HG03108 (cell line): ENCODE measurements at regions not wholly inside any gene's neighbourhood (a gene's known extent, or its start where the extent isn't known, plus 50 kb on each side); places are given as distances from the start of the nearest gene placed in this dataset.

Experiments
- ATAC-seq: cut with Tn5 transposase; IDR thresholded peaks from one replicate; pipeline ENCODE4 v1.9.1; 2021; ENCODE audit warnings: moderate library complexity; ENCODE audit not compliant: unreplicated experiment

DNA sequence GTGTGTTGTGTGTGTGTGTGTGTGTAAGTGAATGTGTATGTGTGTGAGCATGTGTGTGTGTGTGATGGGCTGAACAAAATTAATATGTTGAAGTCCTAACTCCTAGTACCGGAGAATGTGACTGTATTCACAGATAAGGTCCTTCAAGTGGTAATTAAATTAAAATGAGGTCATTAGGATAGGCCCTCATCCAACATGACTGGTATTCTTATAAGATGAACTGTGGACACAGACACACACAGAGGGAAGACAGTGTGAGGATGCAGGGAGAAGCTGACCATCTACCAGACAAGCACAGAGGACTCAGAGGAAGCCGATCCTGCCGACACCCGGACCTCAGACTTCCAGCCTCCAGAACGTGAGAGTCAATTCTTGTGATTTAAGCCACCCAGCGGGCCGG lies 91.2 kb upstream of the PGBD5 start:
- ATAC-seq = no peak

DNA sequence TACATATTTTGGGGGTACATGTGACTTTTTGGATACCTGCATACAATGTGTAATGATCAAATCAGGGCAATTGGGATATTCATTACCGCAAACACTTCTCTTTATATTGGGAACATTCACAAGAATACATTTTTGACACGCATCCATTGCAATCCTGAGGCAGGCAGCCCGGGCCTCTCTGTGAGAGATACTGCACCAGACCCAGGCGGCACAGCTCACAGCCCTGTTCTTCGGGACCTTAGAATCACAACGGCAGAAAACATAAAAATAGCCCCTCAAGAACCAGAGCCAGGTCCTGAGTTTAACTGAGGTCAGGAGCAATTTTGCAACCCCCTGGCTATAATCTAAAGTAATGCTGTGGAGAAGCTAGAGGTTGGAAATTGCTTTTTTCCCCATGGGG lies 90.8 kb upstream of the PGBD5 start:
- no peak for ATAC-seq

DNA sequence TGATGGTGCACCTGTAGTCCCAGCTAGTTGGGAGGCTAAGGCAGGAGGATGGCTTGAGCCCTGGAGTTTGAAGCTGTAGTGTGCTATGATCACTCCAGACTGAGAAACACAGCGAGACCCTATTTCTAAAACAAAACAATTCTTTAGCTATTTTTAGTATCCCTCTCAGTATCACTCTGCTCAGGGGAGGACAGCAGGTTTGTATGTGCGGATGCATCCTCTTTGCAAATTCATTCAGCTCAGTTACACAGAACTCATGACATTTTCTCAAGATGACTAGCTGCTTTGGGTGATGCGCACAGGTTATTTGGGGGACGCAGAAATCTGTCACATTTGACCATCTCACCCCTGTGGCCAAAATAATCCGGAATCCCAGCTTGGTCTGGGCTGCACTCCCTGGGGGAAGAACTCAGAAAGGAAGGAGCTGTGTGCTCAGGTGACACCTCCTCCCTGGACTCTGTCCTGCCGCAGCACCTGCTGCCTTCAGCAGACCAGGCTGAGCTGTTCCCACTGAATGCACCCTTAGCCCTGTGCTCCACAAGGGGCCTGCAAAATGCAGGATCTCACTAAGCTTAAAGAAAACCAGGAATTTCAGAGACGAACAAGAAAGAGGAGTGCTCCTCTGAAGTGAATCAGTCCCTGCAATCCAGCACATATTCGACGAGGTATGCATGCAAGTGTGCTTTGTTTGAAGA lies 89.5 kb upstream of the PGBD5 start:
- no peak for ATAC-seq

DNA sequence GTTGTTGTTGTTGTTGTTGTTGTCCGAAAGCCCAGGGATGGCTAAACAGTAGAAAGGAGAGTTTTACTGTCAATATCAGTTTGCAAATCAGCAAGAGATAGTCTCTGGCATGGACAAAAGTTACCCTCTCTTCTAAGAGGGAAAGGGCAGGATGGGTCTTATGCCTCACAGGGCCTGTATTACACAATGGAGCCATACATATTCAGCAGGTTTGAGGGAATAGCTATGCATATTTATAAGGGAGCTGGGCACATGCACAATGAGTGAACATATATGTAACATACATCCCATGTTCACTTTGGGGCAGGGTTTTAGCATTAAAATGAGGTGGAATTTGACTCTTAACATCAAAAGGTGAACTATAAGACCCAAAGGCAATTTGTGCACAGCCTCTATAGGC lies 84.4 kb upstream of the PGBD5 start:
- no peak for ATAC-seq

DNA sequence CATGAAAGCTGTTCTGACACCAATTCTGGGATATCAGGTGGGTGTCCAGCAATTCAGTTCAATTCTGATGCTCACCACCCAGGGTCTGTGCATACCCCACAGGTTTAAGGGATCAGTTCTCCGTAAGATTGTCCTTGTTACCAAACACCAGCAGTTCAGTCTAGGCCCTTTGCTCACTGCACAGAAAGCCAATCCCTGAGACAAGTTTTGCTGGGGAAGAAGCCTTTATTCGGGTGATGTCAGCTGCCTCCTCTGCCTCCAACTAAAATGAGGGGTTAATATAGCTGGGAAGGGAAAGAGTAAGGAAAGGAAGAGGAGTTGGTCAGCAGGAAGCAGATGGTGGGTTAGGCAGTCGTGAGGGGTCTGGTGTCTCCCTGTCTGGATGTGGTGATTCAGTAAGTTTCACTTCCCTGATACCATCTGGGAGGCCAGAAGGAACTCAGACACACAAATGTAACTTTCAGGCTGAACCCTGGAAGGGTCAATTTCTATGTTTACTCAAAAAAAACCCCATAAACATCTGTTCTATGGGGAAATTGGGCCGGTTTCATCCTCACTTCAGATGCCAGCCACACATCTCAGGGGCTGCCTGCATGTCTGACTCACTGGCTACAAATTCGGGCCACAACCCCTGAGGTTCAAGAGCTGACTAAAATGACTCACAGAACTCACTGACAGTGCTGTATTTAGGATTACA lies 83.3 kb upstream of the PGBD5 start:
- ATAC-seq = peak; percentile 58

DNA sequence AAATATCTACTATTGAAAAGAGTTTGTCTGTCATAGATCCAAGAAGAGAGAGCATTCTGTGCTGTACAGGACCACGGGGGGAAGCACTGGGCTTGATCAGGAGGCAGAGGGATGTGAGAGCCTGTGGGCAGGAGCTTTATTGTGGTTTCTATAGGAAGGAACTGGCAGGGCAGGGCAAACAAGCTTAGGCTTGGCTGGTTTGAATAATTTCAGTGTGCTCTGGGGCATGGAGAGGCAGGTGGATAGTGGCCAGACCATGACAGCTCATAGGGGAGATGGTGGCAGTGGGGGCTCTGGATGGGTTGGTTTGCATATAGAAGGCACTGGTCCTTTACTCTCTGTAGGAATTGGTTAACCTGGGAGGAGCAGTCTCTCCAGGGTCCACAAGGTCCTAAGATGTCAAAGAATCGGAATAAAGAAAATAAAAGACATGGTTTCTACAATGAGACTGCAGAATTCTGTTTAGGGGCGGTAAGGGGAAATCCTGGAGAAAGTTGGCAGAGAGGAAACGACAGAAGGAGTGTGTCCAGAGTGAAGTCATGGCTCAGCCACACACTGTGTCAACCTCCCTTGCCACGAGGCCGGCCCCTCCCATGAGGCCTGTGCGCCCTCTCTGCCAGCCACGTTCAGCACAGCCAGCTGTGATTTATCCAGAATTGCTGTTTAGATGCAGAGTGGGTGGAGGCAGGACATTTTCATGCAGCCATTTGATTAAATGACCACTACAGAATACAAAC lies 81.7 kb upstream of the PGBD5 start:
- ATAC-seq = no peak

DNA sequence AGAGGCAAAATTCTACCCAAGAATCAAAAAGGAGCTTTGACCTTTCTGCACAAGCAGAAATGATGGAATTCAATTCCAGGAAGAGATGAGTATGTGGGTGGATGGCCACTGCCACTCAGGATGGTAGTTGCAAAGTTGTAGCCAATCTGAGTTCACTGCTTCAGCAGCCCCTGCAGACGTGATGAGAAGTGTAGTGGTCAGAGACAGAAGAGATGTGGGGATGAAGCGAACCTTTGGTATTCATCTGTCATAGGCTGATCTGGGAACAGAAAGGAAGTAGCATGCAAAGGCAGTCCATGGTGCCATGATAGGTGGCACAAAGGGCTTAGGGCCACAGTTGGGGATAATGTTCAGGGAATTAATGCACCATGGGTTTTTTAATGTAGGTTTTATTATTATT lies 81.1 kb upstream of the PGBD5 start:
- no peak for ATAC-seq

DNA sequence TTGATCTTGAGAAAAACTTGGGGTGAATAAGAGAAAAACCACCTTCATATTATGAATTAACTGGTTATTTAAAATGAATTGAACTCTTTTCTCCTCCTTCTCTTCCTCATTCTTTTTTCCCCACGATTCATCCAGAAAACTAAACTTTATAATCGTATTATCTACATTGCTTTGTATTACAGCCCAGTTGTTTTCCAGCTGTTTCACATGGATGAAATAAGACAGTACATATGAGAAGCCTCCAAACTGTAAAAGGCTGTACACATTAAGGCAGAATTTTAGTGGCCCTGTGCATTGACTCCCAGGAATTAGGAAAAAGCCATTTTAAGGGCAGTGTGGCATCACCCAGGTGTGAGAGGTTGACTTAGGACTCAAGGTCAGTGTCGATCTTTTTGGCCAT lies 80.3 kb upstream of the PGBD5 start:
- no peak for ATAC-seq

DNA sequence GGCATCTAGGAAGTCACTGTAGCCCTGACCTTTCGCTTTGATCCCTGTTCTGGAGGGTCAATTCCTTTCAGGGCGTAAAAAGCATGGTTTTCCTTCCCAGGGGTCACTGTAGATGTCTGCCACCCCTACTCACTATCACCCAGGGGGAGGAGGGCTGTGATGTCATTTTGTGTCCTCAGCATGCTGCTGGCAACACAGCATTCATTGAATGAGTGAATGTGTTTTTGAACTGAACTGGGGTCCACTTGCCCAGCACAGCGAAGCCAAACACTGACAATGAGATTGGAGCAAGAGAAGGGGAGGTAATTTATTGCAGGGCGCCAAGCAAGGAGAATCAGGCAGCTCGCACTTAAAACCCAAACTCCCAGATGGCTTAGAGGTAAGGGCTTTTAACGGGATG lies 78.2 kb upstream of the PGBD5 start:
- ATAC-seq = no peak

DNA sequence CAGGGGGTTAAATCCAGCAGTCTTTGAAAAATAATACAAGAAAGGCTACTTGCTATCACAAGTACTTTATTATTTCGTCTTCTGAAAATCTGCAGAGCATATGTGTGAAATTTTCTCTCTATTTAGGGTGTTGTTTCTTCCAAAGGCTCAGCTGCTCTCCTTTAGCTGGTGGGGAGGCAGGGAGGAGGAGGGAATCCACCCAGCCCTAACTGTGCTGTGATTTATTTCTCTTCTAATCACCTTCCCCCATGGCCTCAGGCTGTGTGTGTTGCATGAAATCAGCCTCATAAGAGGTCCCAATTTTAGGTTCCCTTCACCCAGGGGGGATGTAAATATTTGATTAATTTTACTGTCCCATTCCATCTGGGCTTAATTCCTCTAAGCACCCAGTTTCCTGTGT lies 77.6 kb upstream of the PGBD5 start:
- ATAC-seq = no peak

DNA sequence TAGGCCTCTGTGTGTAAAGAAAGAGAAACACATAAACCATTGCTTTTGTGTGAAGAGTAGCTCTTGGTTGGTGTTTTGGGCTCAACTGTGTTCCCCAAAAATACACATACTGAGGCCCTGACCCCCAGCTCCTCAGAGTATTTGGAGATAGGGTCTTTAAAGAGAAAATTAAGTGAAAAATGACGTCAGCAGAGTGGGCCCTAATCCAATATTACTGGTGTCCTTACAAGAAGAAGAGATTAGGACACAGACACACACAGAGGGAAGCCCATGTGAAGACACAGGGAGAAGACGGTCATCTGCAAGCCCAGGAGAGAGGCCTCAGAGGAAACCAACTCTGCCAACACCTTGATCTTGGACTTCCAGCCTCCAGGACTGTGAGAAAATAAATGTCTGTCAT lies 76.9 kb upstream of the PGBD5 start:
- no peak for ATAC-seq

DNA sequence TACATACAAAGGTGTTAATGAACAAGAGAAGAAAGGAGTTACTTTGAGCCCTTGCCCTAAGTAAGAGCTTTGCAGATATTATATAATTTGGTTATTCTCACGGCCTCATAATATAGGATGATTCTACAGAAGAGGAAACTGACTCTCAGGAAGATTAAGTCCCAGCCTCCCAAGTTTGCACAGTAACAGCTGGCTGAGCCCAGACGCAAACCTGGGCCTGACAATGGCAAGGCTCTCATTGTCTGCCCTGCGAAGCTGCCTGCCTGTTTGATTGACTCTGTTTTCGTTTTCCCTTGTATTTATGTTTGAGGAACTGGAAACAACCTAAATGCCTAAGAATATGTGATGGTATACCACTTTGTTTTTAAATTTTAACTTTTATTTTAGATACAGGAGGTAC lies 76.2 kb upstream of the PGBD5 start:
- ATAC-seq = no peak

DNA sequence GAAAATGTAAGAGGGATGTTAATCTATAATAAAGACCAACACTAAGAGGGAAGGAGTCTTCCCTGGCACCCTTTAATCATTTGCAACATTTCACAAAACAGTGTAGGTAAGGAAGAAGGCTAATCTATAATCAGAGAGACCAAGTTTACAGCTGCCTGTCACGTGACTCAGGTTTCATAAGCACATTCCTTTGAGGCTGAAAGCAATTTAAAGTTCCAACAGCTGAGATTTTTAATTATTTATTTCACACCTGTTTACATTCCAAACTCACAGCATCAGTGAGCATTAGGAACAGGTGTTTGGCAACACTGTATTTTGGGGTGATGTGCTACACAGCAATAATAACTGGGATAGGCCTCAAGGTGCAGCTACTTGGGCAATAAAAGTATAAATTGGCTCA lies 75.7 kb upstream of the PGBD5 start:
- no peak for ATAC-seq

DNA sequence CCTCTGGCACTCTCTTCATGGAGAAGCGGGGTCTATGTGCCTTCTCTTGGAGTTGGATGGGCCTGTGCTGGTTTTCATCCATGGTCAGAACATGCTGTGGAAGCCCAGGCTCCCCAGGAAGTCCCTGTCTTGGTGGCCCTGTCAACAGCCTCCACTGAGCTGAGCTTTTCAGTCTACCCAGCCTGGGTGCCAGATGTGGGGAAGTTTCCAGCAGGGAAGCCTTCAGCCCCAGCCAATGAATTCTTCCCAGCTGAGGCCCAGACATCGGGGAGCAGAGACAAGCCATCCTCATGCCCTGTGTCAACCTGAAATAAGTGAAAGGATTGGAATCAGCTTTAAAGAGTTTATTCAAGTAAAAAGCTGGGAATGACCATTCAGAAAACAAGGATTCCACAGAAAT lies 75.1 kb upstream of the PGBD5 start:
- ATAC-seq = no peak

DNA sequence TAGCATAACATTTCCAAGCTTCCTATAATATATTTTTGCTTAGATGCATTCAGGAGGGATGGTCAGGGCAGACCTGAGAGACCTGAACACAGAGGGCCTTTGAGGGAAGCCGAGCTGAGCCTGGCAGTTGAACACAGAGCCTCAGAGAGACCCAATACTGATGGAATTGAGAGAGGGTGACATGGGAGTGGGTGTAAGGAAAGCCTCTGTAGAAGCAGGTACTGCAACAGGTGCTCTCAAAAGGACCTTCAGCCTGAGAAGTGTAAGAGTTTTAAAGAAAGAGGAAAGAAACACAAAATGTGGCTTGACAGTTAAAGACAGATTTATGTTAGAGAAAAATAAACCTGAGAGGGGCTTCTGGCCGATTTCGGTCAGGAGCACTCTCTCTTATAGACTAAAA lies 73.9 kb upstream of the PGBD5 start:
- ATAC-seq = no peak

DNA sequence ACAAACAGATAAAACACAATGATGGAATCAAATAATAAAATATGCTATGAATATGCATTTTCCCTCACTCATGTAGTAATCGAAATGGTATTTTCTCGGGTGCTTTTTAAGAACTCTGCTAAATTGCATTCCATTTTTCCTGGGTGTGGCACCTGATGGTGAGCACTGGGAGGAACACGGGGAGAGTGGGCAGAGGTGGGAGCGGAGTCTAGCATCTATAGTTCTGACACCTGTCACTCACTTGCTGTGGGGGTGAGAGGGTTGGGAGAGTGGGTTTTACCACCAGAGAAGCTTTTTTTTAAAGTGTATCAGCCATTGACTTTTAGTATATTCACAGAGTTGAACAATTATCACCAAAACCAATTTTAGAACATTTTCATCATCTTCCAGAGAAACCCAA lies 73.4 kb upstream of the PGBD5 start:
- ATAC-seq = no peak

DNA sequence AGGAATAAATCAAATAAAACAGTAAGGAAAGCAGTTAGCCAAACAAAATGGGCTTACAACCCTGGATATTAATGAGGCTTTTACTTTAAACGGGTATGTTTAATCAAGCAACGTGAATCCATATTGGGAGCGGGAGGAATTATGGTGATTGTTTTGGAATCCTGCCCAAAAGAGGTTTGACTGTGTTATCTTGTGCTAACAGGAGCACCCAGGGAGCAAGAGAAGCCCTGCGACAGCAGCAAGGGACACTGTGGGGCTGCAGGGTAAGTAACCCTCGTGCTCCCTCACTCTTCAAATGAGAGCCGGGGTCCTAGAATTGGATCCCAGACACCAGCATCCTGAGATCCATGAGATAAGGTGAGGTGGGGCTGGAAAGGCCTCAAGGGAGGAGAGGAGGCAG lies 72.6 kb upstream of the PGBD5 start:
- ATAC-seq = no peak

DNA sequence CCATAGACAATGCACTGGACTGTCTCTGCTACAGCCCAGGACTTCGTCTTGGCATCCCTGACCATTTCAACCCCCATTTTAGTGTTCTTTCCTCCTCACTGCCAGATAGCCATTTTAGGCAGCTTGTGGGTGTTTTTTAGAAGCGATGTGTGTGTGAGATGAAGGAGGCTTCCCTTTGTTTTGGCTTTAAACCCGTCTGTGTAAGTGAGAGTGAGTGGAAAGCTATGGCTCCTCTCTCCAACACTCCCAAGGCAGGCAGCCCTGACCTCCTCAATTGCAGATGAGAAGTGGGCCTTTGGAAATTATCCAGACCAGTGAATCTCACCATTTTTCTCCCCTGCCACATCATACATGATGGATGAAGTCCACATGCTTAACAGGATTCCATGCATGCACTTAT lies 70.3 kb upstream of the PGBD5 start:
- no peak for ATAC-seq

DNA sequence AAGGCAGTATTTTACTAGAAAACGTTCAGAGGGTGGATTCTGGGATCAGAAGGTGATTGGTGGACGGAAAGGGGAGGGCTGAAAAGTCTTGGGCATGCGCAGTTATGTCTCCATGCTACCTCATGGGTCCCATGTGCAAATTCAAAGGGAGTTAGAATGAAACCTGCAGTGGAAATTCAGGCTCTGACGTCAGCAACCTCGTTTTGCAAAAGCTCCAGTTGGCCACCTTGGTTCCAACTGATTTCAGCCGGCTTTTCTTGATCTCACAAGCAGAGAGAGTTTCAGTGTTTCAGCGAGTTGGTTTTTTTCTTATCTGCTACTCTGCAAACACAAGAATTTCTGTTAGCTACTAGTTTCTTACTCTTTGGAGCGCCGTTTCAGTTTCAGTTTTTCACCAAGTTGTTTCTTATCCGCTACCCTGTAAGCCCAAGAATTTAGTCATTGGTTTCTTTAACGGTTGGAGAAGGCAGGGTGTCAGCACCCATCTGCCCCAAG lies 69.8 kb upstream of the PGBD5 start:
- no peak for ATAC-seq

DNA sequence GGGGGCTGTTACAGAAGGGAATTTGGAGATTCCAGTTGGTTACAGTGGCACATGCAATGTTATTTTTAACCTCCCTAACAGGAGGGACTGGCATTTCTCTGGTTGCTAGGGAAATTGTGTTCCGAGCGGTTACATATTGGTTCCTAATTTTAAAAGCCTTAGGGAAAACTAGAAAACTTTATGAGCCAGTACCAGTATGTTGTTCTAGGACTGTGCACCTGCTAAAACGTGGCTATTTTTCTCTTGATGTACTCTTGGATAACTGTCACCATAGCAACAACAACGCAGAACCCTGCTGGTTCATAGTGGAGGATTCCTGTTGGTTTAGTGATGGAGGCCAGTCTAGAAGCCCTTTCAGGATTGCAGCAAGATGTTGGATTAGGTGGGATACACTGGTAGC lies 68.9 kb upstream of the PGBD5 start:
- ATAC-seq = no peak

DNA sequence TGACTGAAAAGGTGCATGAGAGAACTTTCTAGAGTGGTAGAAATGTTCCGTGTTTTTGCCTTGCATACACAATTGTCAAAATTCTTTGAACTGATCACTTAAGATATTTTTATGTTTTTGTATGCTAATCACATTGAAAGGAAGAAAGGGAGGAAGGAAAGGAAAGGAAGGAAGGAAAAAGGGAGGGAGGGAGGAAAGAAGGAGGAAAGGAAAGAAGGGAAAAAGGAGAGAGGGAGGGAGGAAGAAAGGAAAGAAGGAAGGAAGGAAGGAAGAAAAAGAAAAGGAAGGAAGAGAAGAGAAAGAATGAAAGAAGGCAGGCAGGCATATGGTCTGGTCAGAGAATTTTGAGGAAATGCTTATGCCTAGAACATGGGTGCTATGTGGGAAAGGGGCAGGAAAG lies 68.4 kb upstream of the PGBD5 start:
- no peak for ATAC-seq

DNA sequence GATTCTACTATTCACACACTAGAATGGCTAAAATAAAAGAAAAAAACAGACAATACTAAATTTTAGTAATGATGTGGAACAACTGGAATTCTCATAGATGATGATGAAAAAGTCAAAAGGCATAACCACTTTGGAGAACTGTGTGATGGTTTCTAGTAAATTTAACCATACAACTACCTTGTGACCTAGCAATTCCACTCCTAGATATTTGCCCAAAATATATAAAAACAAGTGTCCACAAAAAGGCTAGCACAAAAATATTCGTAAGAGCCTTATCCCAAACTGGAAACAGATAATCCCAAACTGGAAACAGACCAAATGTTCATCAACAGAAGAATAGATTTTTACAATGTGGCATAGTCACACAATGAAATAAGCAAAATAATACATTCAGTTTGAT lies 67.9 kb upstream of the PGBD5 start:
- no peak for ATAC-seq
